K562 (cell line): ENCODE measurements at regions not wholly inside any gene's neighbourhood (a gene's known extent, or its start where the extent isn't known, plus 50 kb on each side); places are given as distances from the start of the nearest gene placed in this dataset.

Source experiments
- ATAC-seq: fragments of 200-7000 bp; cut with Tn5 transposase; 3 replicates; pipeline ENCODE4 v1.9.1; 2020; ENCODE audit warnings: moderate library complexity
- BruUV-seq: library from RNA; stranded (reverse); fragments of 400-500 nt; replicated peaks from 2 replicates; lab custom pipeline; 2021; lab: Mats Ljungman, UMichigan
- CTCF ChIA-PET: fragments of 300-600 bp; formaldehyde crosslinking; extraction: SDS; loops from one replicate; lab custom pipeline; 2021; ENCODE audit warnings: low intra/inter-chr PET ratio; lab: Yijun Ruan, JAX
- POLR2A ChIA-PET: fragments of 300-600, 350-650 bp; sonication (Branson Sonifier 250); formaldehyde crosslinking; extraction: SDS; loops from one replicate; lab custom pipeline; 2021; ENCODE audit warnings: antibody characterized with exemption, inconsistent platforms; lab: Yijun Ruan, JAX
- DNase-seq, 4 experiments: peaks; one replicate each; pipeline versions ENCODE4 v3.0.0 to v3.0.0-alpha.2; 2011 to 2018; ENCODE audit warnings: low spot score in 3 of 4, mixed read lengths in 3 of 4; ENCODE audit errors: extremely low read depth in 1 of 4
- FAIRE-seq: peaks from 2 replicates; lab custom pipeline; 2011; peaks lifted over from hg19 to GRCh38; lab: Jason Lieb, UNC
- H2AFZ ChIP-seq: 2 replicates; pipeline ENCODE4 v1.6.0; 2011; ENCODE audit warnings: low read depth, low read length, control low read depth, inconsistent platforms
- H3K27ac ChIP-seq: fragments of 200-600 bp; 3 replicates; pipeline ENCODE4 v1.8.0; 2011; ENCODE audit warnings: low read depth, mild to moderate bottlenecking, control low read depth, inconsistent platforms, low read length, moderate library complexity, mixed read lengths; ENCODE audit errors: extremely low read depth
- H3K27me3 ChIP-seq, 2 experiments: fragments of 300-600 bp in 1 of 2; 2 replicates in 1 of 2; 3 replicates in 1 of 2; pipeline versions ENCODE4 v1.6.0 to v1.8.0; 2011; ENCODE audit warnings: inconsistent platforms in 2 of 2, low read length in 2 of 2, mild to moderate bottlenecking in 1 of 2, mixed read lengths in 1 of 2, moderate library complexity in 1 of 2; ENCODE audit not compliant: control insufficient read depth in 2 of 2, insufficient read depth in 2 of 2
- H3K36me3 ChIP-seq: fragments of 300-600 bp; 3 replicates; pipeline ENCODE4 v1.8.0; 2011; ENCODE audit warnings: mild to moderate bottlenecking, low read length, inconsistent platforms; ENCODE audit not compliant: control insufficient read depth, insufficient read depth
- H3K4me1 ChIP-seq, 2 experiments: fragments of 200-600 bp in 1 of 2; replicated peaks in 1 of 2; 2 replicates in 1 of 2; 3 replicates in 1 of 2; pipeline versions ENCODE4 v1.5.1 to v1.8.0; 2011; ENCODE audit warnings: inconsistent platforms in 2 of 2, low read length in 2 of 2, mild to moderate bottlenecking in 1 of 2, mixed read lengths in 1 of 2, moderate library complexity in 1 of 2; ENCODE audit not compliant: control insufficient read depth in 2 of 2, insufficient read depth in 2 of 2
- H3K4me2 ChIP-seq: 2 replicates; pipeline ENCODE4 v1.6.1; 2011; ENCODE audit warnings: low read length, control low read depth, inconsistent platforms, mixed read lengths; ENCODE audit not compliant: insufficient read depth
- H3K4me3 ChIP-seq: fragments of 200-600 bp; sonication (generic), shearing (Covaris generic); 2 replicates; pipeline ENCODE4 v1.5.1; 2016; ENCODE audit warnings: control low read depth, inconsistent platforms
- H3K79me2 ChIP-seq: fragments of 200-600 bp; 3 replicates; pipeline ENCODE4 v1.8.0; 2011; ENCODE audit warnings: low read length, inconsistent platforms; ENCODE audit not compliant: control insufficient read depth, insufficient read depth
- H3K9ac ChIP-seq, 2 experiments: 2 replicates each; pipeline versions ENCODE4 v1.6.0 to v1.6.1; 2011; ENCODE audit warnings: low read depth in 2 of 2, low read length in 2 of 2, control low read depth in 1 of 2, inconsistent platforms in 1 of 2, mild to moderate bottlenecking in 1 of 2, mixed read lengths in 1 of 2; ENCODE audit not compliant: insufficient read depth in 1 of 2
- H3K9me1 ChIP-seq: one replicate; pipeline ENCODE4 v1.6.0; 2011; ENCODE audit warnings: inconsistent platforms, mild to moderate bottlenecking, low read length, moderate library complexity; ENCODE audit not compliant: control insufficient read depth, insufficient read depth
- H3K9me3 ChIP-seq: replicated peaks from 2 replicates; pipeline ENCODE4 v1.5.1; 2011; ENCODE audit warnings: low read depth, low read length, inconsistent platforms; ENCODE audit not compliant: control insufficient read depth, insufficient read depth
- H4K20me1 ChIP-seq: replicated peaks from 2 replicates; pipeline ENCODE4 v1.6.1; 2011; ENCODE audit warnings: low read length, inconsistent platforms, mixed read lengths; ENCODE audit not compliant: control insufficient read depth, insufficient read depth
- BMI1 ChIP-seq: fragments of 150-350 bp; IDR thresholded peaks from 2 replicates; pipeline ENCODE4 v1.6.1; 2014; ENCODE audit warnings: low read length
- CCAR2 ChIP-seq: fragments of 200-400 bp; formaldehyde crosslinking; IDR thresholded peaks from 2 replicates; pipeline ENCODE4 v1.6.1; 2017; ENCODE audit warnings: mild to moderate bottlenecking, low read depth, low read length
- CREB3L1 ChIP-seq: fragments of 450-650 bp; IDR thresholded peaks from 2 replicates; pipeline ENCODE4 v1.6.1; 2014; ENCODE audit warnings: low read depth, mild to moderate bottlenecking, moderate library complexity, borderline replicate concordance
- E4F1 ChIP-seq: fragments of 250-450 bp; sonication (Bioruptor Pico); IDR thresholded peaks from 2 replicates; pipeline ENCODE4 v1.5.0; 2021; ENCODE audit warnings: mild to moderate bottlenecking, borderline replicate concordance
- ETS1 ChIP-seq: conservative IDR thresholded peaks from 2 replicates; pipeline ENCODE4 v1.6.1; 2011; ENCODE audit warnings: low read depth, mild to moderate bottlenecking, low read length; ENCODE audit not compliant: control insufficient read depth
- EWSR1 ChIP-seq: fragments of 450-650 bp; IDR thresholded peaks from 2 replicates; pipeline ENCODE4 v1.6.1; 2018; ENCODE audit warnings: borderline replicate concordance, mild to moderate bottlenecking, low read depth, moderate library complexity; ENCODE audit not compliant: partially characterized antibody
- FOXJ2 ChIP-seq: fragments of 200-800 bp; sonication (Bioruptor generic); IDR thresholded peaks from 2 replicates; pipeline ENCODE4 v1.6.1; 2016; ENCODE audit warnings: missing genetic modification characterization, missing compliant biosample characterization
- HIVEP1 ChIP-seq: fragments of 250-450 bp; sonication (Bioruptor Pico); IDR thresholded peaks from 2 replicates; pipeline ENCODE4 v1.4.0; 2020; ENCODE audit warnings: mild to moderate bottlenecking
- LEF1 ChIP-seq: fragments of 450-650 bp; IDR thresholded peaks from 2 replicates; pipeline ENCODE4 v1.6.1; 2016; ENCODE audit warnings: mild to moderate bottlenecking
- NR2C1 ChIP-seq, 2 experiments: fragments of 450-650 bp; IDR thresholded peaks; 2 replicates each; pipeline ENCODE4 v1.6.1; 2017; ENCODE audit warnings: mild to moderate bottlenecking in 2 of 2, antibody characterized with exemption in 1 of 2, inconsistent platforms in 1 of 2, missing compliant biosample characterization in 1 of 2, missing genetic modification characterization in 1 of 2
- RBFOX2 ChIP-seq: fragments of 200-400 bp; formaldehyde crosslinking; IDR thresholded peaks from 2 replicates; pipeline ENCODE4 v1.6.1; 2017; ENCODE audit warnings: low read depth, mild to moderate bottlenecking, low read length, moderate library complexity
- SMARCC2 ChIP-seq: fragments of 450-650 bp; IDR thresholded peaks from 2 replicates; pipeline ENCODE4 v1.6.1; 2017; ENCODE audit warnings: antibody characterized with exemption, moderate library complexity, mild to moderate bottlenecking, low read depth
- SNRNP70 ChIP-seq: fragments of 200-400 bp; formaldehyde crosslinking; optimal IDR thresholded peaks from 2 replicates; pipeline ENCODE3; 2017; ENCODE audit warnings: low read depth, low read length
- SOX6 ChIP-seq: fragments of 450-650 bp; IDR thresholded peaks from 2 replicates; pipeline ENCODE4 v1.6.1; 2014; ENCODE audit warnings: mild to moderate bottlenecking
- ZNF655 ChIP-seq: fragments of 250-450 bp; sonication (Bioruptor Pico); IDR thresholded peaks from 2 replicates; pipeline ENCODE4 v1.5.0; 2021
- ZNF717 ChIP-seq: fragments of 250-450 bp; sonication (Bioruptor Pico); IDR thresholded peaks from 2 replicates; pipeline ENCODE4 v1.5.0; 2021
- WGBS: fragments of 100-300 bp; shearing (Covaris generic); methylation state at CpG from one replicate; pipeline ENCODE4 v1.1.6; 2016; ENCODE audit warnings: low coverage, mixed read lengths; ENCODE audit not compliant: insufficient coverage; ENCODE audit errors: missing lambda C conversion rate; 5-methylcytosine and 5-hydroxymethylcytosine counted together
- in situ Hi-C: fragments of 300-500 bp; cut with MboI; formaldehyde crosslinking; loops from 4 replicates; pipeline ENCODE4 v1.15.0; 2018; ENCODE audit warnings: inconsistent platforms, mixed read lengths
- intact Hi-C: fragments of 100-400 bp; cut with micrococcal nuclease; formaldehyde crosslinking; loops from 2 replicates; pipeline ENCODE4 v1.14.2; 2022

DNA sequence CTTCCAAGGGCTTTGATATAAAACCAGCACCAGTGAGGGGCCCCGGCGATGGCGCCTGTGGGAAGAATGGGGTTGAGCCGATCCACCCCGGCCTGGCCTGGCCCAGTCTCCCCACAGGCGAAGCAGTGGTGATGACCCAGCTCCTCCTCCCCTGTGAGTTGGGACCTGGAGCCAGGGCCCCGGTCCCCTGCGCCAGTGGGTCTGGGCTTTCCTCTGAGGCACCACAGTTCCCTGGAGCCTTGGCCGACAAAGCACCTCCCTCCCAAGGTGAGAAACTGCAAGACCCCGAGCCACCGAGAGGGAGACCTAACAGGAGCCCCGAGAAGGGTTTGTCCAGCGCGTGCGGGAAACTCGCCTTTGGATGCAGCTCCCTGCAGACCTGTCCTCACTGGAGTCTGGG lies 942.9 kb downstream of the BRD1 start:
- Histone ChIP-seq H4K20me1 (no peaks in the 10 kb centered on the region), H3K79me2 (no peaks in the 10 kb centered on the region), H3K4me3 (no peak overlapping the region), H3K9ac (no peak overlapping the region), H3K4me2 (no peak overlapping the region), H2AFZ (no peak overlapping the region), H3K9me1 (no peaks in the 10 kb centered on the region), H3K4me1 (no peaks in the 10 kb centered on the region), H3K27me3 (no peaks in the 10 kb centered on the region; a peak in 1 of 5 replicates), H3K36me3 (no peaks in the 10 kb centered on the region), H3K27ac (no peak overlapping the region), H3K9me3 (no peaks in the 10 kb centered on the region)
- DNase-seq (no peak), FAIRE-seq (no peak), ATAC-seq (no peak)
- ChIA-PET POLR2A (interaction anchor here (0.7 kb wide), 1 partner anchor 62 kb away, joined by 3 read pairs; no protein-coding TSS in a partner anchor), CTCF (no interaction called here)
- in situ Hi-C loops, result no loop called here
- BruUV-seq, result no TSS peak
- TF ChIP-seq SMARCC2 (no peak), RBFOX2 (no peak), LEF1 (no peak), ETS1 (no peak), ZNF655 (CRISPR knock-in tag) (no peak), EWSR1 (no peak), CCAR2 (no peak), SOX6 (no peak), FOXJ2 (tag) (no peak), E4F1 (CRISPR knock-in tag) (no peak), ZNF717 (CRISPR knock-in tag) (no peak), BMI1 (no peak), CREB3L1 (no peak), HIVEP1 (CRISPR knock-in tag) (no peak), SNRNP70 (no peak), NR2C1 (IDR thresholded peaks at IDR 0.05) (no peak), NR2C1 (tag; IDR thresholded peaks at IDR 0.05) (no peak)
- intact Hi-C loops, result no loop called here
- 0% methylated on average over 10 of the region's 16 CpGs for WGBS
